Kasumi-1 (cell line): ENCODE measurements at regions not wholly inside any gene's neighbourhood (a gene's known extent, or its start where the extent isn't known, plus 50 kb on each side); places are given as distances from the start of the nearest gene placed in this dataset.
A peak's percentile ranks its signal among the peaks of the same experiment; 100 is the strongest.

ENCODE experiments used
- DNase-seq, 2 experiments: peaks; one replicate each; lab custom pipeline; 2025; lab: John Stamatoyannopoulos, UW

DNA sequence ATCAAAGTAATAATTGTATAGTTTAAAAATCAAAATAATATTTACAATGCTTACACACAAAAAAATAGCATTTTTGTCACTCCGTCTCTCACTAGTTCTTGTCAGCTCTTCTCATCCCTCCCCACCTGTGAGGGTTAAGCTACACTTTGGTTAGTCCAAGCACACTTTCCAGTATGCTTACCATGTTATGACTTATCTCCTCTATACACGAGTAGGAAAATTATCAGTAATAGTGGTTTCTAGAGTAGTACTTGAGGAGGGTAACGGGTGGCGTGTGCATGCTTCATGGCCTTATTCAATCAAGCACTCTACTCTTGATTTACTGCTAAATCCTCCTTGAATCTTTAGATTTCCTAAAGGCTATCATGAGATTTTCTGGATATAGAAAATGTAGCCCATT is 443.7 kb downstream of the UTRN start:
- DNase-seq, result no peak

DNA sequence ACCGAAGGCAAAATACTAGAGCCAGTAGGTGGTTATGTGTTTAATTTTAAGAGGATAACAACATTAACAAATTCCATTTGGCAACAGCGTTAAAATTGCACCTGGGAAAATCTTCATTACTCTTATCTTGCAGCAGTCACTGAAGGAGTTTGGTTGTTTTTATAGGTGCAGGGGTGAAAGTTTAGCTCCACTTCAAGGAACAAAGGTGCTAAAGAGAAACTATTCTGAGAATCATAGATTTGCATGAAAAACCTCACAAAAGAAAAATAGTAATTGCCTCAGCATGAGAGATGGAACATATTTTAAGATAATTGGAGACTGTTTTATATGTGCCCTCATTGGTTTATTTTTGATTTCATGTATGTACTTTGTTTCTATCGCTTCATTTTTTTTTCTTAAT is 444.4 kb downstream of the UTRN start:
- no peak for DNase-seq

DNA sequence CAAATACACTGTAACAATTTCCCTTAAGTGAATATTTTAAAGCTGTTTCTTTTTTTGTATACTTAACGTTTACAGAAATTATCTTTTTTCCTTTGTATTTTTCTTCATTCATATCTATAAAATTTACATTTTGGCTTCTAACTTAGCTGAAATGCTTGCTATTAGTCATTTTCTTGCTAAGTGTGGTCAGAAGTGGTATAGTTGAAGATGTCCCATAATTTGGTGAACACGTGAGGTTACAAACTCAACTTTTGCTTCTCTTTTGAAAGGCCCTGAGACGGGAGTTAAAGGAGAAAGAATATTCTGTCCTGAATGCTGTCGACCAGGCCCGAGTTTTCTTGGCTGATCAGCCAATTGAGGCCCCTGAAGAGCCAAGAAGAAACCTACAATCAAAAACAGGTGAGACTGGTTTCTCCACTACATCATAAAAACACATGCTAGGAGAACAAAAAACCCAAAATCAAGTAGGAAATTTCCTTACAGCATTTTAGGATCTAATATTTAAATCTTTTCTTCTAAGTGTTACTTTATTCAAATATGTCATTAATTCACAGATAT is 445.0 kb downstream of the UTRN start:
- no peak for DNase-seq

DNA sequence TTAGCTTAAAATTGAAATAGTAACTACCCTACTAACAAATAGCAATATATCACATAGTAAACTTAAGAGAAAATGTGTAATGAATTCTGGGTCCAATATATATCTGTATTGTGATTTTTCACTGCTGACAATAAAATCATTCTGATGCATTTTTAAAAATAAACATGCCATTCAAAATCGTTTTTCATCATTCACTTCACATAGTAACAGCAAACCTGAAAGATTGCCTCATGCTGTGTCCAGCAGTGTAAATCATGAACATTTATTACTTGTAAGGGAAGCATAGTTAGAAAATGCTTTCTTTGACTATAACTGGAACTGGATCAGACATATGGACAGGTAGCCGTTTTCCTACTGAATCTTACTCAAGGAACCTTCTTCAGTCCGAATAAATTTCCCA is 446.1 kb downstream of the UTRN start:
- DNase-seq, result no peak

DNA sequence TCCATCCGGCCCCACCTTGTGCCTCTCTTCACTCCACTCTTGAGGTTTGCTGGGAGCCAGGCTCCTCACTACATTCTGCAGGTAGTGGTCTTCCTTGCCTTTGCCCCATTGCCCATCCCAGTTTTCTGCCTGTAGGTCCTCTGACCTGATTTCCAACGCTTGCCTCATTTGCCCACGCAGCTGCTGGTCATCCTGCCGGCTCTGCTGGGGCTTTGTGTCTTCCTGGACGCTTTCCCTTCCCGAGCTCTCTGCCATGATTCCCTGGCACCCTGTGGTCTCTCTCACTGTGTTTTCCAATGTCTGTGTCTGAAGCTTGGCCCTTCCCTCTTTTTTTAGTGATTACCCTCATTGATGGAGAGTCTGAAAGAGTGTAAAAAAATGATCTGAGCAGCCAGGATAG is 451.6 kb downstream of the UTRN start:
- DNase-seq, result no peak

DNA sequence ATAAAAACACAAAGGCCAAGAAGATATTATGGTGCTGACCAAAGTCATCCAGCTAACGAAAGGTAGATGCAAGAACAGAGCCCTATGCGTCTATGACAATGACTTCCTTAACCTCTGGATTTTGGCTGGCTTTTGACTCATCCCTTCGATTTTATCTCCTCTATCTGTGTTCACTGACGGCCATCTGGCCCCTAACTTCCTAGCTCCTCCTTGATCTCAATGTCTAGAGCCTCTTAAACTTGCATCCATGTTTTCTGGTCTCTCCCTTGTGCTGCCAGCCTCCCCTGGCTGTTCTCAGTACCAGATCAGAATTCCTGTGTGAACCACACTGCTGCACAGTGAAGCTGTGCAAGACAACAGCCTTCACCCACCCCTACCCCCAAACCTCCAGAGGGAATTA is 452.9 kb downstream of the UTRN start:
- no peak for DNase-seq

DNA sequence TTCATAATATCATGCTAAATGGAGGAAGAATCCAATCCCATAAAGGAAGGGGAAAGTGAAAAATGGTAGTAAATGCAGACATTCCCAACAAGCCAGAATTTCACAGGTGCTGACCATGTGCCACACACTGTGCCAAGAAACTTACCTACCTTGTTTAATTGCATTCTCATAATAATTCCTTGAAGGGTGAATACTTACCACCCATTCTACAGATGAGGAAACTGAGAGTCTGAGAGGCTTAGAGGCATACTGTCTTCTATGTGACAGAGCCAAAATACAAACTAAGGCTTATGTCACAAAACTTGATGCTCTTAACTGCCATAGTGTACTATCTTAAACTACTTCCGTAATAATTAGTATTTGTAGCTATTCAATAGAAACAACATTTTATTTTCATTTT is 454.7 kb downstream of the UTRN start:
- DNase-seq, result no peak

DNA sequence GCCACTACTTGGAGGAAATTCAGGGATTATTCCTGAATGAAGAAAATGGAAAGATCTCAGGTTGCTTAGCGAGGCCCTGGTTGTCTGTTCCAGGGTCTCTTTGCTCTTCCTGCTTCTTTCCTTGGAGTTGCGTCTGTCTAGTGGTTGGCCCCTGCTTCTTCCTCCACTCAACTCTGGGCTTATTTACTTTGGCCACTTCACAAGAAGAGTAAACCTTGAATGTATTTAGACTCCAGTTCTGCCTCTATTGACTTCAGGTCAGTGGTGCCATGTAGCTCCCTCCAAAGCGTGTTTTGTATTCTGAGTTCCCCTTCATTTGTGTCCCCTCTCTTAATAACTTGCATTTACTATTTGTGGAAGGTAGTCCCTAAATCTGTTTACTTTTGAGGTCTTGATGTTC is 456.5 kb downstream of the UTRN start:
- no peak for DNase-seq

DNA sequence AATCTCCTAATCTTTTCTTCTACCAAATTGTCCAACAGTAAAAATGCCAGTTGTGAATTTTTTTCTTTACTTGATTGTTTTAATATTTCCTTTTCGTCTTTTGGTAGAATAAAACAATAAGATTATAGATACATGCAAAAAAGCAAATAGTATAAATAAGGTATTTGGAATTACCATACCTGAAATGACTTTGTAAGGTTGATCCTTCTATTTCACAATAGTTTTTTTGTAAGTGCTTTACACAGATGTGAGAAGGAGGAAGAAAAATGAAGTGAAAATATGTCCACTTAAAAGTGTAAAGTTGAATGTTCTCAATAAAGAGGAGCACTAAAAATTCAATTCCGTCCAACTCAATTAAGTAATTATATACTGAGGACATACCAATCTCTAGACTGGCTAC is 457.6 kb downstream of the UTRN start:
- DNase-seq, result no peak

DNA sequence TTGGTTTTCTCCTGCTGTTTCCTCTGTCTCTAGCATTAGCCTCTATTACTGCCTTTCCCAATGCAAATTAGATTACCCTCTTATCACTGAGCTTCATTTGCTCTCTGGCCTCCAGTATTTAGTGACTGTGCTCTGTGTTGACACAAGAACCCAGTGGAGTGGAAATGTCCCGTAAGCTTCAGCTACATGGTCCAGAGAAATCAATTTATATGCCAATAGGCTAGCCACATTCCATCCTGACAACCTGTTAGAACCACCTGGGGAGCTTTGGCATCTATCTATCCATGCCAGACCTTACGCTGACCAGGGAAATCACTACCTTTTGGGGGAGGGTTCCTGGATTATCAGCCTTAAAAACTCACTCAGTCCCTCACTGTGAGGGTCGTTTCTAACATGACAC is 459.6 kb downstream of the UTRN start:
- no peak for DNase-seq

DNA sequence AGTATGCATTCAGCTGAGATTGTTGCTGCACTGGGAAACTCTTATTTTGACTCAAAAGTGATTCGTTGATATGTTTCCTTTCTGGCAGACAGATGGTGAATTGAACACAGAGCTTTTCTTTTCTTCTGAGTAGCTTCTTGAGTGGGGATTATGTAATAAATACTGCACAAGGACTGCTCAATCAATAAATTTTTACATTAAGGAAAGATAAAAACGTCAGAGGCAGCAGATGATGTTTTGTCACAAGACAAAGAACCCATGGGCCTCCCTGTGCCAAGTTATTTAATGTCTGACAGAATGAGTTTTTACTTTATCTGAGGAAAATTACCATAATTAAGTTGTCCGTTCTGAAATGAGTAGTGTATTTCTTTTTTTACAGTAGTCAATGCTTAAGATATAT is 460.3 kb downstream of the UTRN start:
- DNase-seq, result no peak

DNA sequence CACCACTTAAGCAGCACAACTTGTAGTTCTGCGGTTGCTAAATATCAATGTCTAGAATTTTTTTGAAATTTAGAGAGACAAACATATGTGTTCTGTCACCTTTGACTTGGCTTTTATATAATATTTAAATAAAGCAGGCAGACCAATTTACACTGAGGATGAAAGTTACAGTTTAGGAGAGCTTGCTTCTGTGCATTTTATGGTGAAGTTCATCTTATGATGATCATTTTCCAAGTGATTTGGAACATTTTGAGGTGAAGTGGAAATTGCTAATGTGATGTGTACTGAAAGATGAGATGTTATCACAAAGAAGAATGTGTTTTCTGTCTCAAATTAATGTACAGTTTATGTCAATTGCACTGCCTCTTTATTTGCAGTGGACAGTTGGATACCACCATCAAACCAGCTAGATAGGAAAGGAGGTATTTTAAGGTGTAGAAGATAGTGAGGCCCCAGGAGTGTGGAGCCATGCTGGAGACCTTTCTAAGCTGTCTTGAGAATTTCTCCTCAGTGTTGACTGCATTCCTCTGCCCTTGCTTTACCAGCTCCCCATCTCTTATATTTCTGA is 461.9 kb downstream of the UTRN start:
- no peak for DNase-seq

DNA sequence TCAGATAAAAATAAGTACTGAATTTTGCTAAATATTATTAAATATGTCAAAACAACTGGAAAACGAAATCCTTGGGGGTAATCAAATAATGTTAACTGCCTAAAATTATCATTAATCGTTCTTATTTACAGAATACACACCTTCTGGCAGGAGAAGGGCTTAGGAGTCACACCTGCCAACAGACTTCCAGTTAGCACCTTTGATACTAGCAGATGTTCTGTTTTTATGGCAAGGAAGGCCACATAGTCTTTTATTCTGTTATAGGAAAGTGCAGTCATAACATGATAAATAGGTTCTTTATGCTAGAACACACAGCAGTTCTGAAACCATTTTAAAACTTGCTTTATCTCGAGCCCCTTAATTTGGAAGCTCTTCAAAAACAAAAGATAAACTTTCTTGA is 464.1 kb downstream of the UTRN start:
- no peak for DNase-seq

DNA sequence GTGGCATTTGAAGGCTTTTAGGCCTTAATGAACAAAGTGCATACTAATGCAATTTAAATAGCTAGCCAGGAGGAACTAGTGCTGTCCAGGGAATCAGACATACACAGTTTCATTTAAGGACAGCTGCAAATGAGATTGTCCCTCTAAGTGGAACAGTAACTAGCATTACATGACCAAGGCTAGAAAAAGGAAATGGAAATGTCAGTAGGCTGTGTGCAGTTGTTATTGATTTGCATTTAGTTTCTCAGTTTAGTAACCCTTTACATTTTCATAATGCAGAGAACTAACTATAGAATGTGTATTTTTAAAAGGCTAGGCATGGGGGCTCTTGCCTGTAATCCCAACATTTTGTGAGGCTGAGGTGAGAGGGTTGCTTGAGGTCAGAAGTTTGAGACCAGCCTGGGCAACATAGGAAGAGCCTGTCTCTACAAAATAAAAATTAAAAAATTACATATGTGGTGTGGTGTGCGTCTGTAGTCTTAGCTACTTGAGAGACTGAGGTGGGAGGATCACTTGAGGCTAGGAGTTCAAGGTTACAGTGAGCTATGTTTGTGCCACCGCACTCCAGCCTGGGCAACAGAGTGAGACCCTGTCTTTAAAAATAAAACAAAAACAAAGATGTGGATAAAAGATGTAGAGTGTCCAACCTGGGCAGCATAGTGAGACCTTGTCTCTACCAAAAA is 468.0 kb downstream of the UTRN start:
- no peak for DNase-seq

DNA sequence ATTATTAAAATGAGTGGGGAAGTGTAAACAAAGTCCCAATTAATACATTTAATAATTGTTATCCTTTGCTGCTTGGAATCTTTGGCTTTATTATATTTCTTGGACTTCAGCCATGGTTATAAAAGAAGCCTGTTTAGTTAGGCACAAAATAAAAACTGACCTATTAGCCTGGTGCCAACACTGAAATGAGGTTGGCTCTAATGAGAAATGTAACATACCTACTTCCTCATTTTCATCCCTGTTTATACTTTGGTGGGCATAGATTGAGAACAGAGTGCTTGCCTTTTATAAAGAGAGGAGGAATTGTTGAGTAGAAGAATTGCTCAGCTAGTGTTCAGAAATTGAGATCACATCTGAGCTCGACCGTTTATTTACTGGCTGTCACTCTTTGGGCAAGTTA is 471.3 kb downstream of the UTRN start:
- DNase-seq, result peak; percentile 10 to 32

DNA sequence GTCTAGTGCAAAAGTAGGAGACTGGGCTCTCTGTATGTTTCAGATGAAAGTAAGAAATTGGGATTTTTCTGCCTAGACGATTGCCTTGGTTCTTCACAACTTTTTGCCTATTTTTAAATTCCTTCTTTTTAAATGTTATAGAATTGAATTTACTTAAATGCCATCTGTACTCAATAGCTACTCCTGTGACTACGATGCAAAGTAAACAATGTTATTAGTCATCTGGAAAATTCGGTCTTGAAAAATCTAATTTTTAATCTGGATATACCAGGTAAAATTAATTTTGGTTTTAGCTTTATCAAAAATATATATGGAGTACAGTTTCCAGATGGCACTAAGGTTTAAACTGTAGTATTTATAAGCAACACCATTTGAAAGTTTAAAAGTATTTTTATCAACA is 472.2 kb downstream of the UTRN start:
- DNase-seq, result no peak

DNA sequence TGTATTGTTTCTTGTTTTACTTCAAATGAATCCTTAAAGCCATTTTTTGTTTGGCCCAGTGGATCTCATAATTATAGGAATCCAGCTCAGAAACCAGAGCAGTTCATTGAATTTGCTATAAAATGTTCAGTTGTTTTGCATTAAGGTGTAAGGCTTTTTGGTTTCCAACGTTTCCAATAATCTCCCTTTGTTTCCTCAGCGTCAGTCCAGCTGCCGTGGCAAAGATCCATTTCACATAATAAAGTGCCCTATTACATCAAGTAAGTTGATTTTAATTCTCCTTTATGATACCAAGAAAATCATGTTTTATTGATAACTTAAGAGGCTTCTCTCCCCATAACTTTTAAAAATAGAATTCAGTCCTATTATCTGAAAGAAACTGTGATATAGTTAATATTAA is 472.6 kb downstream of the UTRN start:
- DNase-seq, result no peak

DNA sequence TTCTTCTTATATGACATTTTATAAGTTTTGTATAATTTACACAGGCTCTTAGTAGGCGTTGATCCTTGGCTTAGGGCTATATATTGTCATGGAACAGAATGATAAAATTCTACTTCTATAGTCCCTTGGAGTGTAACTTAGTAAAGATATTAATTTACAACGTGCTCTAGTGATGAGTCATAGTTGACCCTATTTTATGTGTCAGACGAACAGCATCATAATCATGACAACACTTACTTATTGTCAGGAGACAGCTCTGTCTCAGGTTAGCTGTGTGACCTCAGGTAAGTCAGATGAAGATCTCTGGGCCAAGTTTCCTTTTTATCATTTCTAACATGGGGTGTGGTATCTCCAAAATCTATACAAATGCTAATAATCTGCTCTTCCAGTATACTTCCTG is 473.5 kb downstream of the UTRN start:
- DNase-seq, result no peak

DNA sequence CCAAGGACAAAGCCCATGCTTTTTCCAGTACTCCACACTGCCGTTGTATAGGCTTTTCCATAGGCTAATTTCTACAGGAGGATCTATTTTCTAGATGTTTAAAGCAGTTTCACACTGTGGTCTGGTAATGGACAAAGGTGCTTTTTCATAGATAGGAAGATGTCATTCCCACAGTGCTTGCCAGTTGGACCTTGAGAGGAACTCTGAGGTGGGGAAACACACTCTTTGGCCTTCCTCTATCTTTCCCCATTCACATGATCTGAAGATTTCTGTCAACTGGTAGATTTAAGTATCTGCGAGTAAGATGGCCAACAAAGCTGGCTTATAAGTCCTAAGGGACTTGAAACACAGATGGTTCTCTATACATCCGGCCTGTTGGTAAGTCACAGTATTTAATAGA is 477.3 kb downstream of the UTRN start:
- DNase-seq, result no peak

DNA sequence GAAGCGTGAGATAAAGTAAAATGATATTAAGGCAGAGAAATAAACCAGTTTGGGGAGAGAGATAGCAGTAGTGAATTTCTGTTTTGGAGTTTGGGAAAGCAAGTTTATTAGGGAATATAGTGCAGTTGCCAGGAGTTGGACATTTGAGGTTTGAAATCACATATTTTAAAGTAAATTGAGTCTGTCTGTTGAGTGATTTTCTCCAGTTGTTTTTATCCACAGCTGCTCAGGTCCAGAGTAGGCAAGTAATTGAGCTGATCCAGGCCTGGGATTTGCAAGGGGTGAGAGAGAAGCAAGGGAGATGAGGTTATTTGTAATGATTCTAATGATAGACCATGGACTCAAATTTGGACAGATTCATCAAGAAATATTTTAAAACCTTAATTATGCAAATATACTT is 481.9 kb downstream of the UTRN start:
- DNase-seq, result no peak

DNA sequence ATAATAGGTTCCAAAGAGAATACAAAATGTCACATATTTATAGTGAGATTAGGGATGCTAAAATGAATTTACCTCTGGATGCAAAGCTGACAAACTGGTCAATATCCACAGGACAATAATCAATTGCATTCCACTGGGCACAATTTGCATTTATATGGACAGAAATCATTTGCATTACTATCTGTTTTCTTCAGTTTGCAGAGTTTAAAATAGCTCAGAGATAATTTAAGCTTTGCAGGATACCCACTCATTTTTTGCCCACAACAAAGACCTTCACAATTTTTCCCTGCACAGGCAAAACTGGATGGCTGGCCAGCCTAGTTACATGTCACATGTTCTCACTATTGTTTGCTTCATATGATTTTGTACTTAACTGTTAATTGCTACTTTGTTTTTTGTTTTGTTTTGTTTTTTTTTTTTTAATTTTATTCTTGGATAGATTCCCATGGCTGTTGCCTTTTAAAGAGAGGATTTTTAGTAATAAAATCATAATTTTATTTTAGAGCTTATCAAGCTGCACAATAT is 483.5 kb downstream of the UTRN start:
- no peak for DNase-seq

DNA sequence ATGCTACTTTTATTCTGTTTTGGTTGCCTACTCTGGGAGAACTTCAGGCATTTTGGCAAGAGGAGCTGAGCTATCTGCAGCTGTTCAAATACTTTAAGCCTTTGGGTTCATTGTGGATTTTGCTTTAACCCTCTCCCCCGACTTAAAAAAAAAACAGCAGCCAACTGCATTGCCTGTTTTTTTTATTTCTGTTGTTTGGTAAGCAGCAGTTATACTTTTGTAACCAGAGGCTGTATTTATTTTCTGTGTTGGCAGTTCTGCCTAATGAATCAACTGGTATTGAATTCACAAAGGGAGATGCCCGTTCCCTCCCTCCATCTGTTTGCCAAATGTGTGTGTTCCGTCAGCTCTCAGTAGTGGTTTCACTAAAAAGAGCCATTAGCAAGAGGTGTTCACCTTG is 484.0 kb downstream of the UTRN start:
- no peak for DNase-seq

DNA sequence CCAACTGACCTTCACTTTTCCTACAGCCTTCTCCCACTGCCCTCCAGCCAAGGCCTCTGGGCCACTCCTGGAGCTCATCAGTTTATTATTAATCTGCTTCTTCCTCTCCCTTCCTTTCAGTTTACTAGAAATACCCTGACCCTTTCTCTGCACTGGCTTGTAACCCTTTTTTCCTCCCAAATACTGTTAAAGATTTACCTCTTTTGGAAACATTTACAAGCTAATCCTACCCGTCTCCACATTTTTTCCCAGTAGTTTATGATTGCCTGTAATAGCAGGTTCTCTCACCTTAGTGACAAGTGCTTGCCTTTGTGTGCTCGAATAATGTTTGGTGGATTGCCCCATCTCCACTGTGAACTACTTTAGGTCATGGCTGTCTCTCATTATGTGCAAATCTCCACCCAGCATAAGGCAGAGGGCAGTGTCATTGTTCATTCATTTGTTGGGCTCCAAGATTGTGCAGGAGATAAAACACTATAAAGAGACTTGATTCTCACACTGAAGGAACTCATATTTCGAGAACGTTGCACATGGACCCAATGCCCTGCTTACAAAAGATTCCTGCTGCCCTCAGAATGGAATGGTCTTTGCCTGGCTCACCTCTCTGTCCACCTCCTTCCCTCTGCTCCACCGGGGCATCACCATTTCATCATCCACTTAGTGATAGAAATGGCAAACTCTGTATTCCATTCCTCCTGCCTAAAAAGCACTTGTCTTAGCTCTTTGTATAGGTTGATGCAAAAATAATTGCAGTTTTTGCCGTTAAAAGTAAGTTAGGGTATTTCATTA is 491.1 kb downstream of the UTRN start:
- no peak for DNase-seq
